GM18951 (cell line): ENCODE measurements at regions not wholly inside any gene's neighbourhood (a gene's known extent, or its start where the extent isn't known, plus 50 kb on each side); places are given as distances from the start of the nearest gene placed in this dataset.

Experiments used
- POLR2A ChIP-seq: IDR thresholded peaks from 4 replicates; pipeline ENCODE4 v1.6.1; 2011; ENCODE audit warnings: mild to moderate bottlenecking; ENCODE audit not compliant: insufficient read length, insufficient read depth; ENCODE audit errors: extremely low read depth
- in situ Hi-C: fragments of 300-500 bp; cut with MboI; formaldehyde crosslinking; loops from one replicate; pipeline ENCODE4 v1.12.0; 2022; ENCODE audit warnings: low sequenced_read_pairs, mixed read lengths, inconsistent platforms; ENCODE audit not compliant: unreplicated experiment

DNA sequence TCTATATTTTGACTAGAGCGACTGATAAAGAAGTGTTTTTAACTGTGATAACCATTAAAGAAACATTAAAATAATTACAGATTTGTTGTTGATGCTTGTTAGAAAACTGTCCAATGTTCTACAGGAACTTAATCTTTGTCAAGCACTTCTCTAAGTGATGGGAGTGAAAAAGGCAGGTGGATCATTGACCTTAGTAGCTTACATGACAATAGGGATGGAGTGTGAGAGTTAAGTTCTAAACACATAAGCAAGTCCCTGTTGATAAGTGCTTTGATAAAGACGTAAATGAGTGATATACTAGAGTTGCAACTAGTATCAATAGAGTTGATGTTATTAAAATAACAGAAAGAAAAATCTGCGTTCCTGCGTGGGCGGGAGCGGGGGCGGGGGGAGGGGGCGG, 931.5 kb upstream of the EPHA7 start:
- in situ Hi-C loops = no loop called here
- no peak for TF ChIP-seq POLR2A

DNA sequence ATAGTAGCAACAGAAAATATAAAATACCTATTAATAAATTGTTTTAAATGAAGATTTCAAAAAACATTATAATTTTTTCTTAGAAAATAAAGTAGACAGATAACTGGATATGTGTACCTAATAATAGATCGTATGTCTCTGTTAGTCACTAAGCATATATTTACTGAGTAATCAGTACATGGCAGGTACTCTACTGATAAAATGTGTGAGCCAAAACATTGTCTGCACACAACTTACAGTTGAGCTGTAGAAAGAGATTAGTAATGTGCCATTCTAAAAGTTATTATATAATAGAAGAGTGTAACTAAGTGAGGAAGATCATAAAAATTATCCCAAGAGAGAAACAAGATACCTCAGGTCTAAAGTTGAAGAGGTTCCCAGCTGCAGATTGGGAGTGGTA, 929.9 kb upstream of the EPHA7 start:
- in situ Hi-C loops = no loop called here

DNA sequence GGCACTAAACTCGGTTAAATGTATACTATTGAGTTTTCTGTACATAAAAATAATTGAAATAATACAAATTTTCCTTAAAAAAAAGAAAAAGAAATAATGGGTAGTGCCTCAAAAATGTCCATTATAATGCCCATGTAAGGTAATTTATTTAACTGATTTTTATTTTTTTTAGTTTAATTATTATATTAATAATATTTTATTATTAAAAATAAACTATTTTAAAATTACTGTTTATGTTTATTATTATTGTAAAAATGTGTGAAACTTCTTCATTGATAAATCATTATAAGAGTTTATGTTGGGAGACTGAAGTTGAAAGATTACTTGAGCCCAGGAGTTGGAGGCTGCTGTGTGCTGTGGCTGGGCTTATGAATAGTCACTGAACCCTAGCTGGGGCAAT, 925.5 kb upstream of the EPHA7 start:
- in situ Hi-C loops = no loop called here

More for the DNA sequence above, 929.9 kb upstream of the EPHA7 start:
- no peak for TF ChIP-seq POLR2A

DNA sequence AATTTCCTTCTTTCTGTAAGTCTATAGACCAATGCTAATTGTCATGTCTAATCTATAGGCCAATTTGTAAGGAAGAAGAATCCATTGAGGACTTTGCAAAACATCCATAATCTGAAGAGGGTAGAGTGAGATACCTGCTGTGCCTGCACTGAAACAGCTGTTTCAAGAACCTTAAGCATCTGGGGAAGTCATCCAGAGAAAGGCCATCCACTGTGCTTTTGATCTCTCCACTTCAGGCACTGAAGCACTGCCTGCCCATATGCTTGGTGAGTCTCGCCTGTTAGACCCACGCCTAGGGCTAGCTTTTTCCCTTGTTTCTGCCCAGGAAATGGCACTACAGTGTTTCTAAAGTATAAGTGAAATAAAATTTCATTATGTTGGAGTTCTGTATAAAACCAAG, 921.8 kb upstream of the EPHA7 start:
- in situ Hi-C loops = no loop called here
- no peak for TF ChIP-seq POLR2A

More for the DNA sequence above, 925.5 kb upstream of the EPHA7 start:
- no peak for TF ChIP-seq POLR2A

DNA sequence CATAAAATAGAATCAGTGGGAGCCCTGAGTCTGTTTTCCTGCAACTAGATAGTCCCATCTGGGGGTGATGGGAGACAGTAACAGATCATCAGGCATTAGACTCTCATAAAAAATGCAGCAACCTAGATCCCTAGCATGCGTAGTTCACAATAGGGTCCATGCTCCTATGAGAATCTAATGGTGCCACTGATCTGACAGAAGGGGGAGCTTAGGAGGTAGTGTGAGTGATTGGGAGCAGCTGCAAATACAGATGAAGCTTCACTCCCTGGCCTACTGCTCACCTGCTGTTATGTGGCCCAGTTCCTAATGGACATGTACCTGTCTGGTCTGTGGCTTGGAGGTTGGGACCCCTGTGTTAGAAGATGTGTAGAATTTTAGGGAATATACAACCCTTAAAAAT, 904.5 kb upstream of the EPHA7 start:
- in situ Hi-C loops = no loop called here
- no peak for TF ChIP-seq POLR2A

DNA sequence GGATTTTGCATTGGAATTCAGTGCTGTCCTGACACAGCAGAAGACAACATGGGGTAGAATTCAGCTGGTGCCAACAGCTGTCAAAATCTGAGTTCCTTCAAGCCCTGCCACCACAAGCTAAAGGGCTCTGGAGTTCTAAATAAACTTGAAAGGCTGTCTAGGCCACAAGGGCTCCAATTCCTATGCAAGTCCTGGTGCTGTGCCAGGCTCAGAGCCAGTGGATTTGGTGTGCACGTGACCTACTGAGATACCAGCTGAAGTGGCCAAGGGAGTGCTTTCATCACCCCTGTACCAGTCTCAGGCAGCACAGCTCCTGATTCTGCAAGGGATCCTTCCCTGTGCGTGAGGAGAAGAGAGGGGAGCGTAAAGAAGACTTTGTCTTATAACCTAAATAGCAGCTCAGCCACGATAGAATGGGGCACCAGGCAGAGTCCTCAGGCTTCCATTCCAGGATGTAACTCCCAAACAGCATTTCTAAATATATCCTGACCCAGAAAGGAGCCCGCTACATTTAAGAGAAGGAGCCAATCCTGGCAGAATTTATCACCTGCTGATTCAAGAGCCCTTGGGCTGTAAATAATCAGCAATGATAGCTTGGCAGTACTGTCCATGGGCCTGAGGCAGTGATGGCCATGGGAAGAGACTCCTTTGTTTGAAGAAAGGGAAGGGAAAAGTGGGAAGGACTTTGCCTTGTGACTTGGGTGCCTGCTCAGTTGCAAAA, 881.2 kb upstream of the EPHA7 start:
- in situ Hi-C loops = no loop called here
- TF ChIP-seq POLR2A = no peak

DNA sequence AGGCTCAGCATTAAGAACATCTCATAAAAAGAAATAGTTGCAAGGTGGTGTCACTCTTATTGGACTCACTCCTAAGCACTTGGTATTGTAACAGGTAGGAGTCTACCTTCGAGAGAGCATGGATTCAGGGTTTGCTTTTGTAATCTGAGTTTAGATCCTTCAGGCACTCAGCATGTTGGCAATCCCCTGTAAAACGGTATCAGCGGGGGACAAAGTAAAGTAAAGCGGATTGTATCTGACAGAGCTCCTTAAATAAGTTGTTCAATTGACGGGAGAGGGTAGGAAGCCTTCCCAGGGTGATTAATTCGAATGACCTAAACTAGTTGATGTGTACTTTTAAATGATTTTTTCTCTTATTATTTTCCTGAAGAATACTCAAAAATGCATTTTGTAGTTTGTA, 869.8 kb upstream of the EPHA7 start:
- TF ChIP-seq POLR2A = no peak
- in situ Hi-C loops = no loop called here

DNA sequence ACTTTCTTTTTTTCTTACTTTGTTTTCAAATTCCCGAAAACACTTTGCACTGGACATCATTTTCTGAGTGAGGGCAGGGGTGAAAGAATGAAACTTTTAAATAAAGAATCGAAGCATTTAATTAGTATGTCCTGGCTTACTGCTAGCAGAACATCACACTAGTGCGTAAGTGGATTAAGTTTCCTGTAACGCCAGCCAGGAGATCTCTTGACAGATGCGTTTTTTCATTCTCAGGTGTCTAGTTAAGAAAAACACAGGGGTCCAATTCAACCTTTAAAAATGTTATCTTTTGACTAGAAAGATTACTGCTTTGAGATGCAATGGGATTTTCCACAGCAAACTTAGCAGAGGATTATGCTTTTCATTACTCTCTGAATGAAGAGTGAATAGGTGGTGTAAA, 858.8 kb upstream of the EPHA7 start:
- in situ Hi-C loops = no loop called here
- no peak for TF ChIP-seq POLR2A

DNA sequence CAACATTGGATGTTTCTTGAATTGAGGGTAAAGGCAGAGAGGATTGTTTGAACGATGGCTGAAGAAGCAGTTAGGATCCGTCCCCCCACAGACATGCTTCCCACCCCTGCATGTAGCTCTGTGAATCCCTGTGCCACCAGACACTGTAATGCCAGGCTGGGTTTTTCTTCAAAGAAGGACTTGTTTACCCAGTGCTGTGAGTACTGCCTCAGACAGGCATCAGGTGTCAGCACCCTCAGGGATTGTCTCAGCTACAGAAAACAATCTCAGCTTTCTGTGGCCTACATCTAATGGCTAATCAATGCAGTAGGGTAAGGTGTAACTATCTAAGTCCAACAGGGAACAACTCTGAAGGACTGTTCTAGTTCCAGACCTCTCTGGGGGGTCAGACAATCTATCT, 853.0 kb upstream of the EPHA7 start:
- no peak for TF ChIP-seq POLR2A
- in situ Hi-C loops = no loop called here

DNA sequence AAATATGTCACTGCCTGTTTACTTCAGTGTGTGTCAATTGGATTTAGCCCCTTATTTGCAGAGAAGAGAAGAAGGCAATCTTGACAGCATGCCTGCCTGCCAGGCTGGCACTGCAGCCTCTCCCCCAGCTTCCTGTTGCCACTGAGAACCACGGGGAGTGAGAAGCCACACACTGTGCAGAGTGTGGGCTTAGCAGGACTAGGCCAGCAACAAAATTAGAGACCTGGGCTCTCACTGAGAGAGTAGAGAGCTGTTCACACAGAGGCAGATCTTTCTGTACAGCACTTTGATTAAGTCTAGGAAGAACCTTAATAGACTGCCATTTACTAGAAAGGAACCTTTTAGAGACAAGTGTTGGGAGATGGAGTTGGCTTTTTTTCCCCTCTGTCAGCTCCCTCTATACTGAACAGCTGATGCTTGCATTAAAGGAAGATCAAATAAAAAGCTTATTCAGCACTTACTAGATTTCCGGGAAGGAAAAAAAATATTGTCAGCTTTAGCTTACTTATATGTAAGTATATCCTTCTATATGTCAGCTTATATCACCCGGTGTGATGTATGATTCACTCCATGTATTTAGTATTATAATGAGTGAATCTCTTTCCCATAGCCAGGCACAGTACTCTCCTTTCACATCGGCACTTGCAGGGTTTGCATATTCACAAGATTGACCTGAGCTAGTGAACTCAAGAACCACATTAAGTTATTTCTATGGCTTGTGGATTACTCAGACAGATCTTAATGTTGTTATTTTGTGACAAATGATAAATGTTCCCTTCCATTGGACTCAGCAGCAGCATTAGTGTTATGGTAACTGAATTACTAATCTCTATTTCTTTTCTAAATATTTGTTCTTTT, 851.0 kb upstream of the EPHA7 start:
- in situ Hi-C loops = no loop called here
- no peak for TF ChIP-seq POLR2A

DNA sequence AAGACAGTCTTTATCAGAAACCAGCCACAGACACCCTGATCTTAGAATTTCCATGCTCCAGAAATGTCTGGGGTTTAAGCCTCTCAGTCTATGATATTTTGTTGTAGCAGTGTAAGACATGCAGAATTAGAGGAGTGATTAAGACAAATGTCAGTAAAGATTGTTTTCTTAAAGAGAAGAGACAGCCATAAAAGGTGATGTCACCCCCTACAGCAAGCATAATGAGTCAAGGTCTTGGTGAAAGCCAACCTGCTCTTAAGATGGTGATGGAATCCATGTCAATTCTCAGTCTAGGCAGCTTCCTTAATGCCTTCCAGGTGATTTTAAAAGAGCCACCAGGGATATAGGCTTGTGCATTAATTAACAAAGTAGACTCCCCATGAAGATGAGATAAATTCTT, 849.9 kb upstream of the EPHA7 start:
- TF ChIP-seq POLR2A = no peak
- in situ Hi-C loops = no loop called here

DNA sequence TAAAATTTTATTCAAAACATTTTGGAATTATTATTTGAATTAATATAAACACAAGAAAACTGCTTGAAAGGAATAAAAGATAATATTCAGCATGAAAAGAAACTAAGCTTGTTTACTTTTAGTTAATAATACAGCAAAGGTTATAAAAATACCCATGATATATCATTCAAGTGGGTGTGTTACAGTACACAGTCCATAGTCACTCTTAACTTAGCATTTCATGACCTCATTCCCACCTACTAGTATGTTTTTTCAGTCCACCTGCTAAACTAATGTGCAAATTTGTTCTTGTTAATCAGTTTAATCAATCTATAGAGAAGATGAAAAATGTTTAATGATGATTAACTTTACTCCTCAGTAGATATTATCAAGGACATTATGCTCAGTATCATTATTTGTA, 841.4 kb upstream of the EPHA7 start:
- in situ Hi-C loops = no loop called here

DNA sequence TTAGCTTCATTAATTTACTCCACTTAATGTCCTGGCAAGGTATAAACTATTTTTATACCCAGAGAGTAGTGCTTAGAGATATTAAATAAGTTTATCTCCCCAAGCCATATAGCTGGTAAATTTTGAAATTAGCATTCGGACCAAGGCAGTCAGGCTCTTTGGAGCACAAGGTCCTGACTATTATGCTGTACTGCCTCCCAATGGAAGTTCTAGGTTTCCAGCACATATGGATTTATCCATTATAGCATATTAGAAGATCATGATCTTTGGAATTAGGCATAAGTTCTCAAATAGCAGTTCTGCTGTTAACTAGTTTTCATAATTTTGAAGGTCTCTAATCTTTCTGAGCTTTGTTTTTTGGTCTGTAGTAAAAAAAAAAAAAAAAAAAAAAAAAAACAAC, 835.3 kb upstream of the EPHA7 start:
- no peak for TF ChIP-seq POLR2A
- in situ Hi-C loops = no loop called here

More for the DNA sequence above, 841.4 kb upstream of the EPHA7 start:
- TF ChIP-seq POLR2A = no peak

DNA sequence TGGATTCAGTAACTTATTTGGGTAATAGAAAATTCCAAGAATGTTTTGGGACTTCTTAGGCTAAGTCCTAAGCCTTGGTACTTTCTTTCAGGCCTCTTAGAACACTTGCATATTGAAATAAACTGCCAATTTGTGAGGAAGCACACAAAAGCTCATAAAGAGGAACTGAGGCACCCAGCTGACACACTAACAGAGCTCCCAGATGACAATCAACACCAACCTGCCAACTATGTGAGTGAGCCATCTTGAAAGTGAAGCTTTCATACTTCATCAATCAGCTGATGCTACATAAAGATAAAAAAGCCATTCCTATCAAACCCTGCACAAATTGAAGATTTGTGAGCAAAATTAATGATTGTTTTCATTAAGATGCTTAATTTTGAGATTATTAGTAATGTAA, 832.5 kb upstream of the EPHA7 start:
- TF ChIP-seq POLR2A = no peak

More for the DNA sequence above, 832.5 kb upstream of the EPHA7 start:
- in situ Hi-C loops = no loop called here
